Stimulated activated CD8-positive, alpha-beta memory T cell treated with anti-CD3 and anti-CD28 coated beads, Interleukin-4, amount 100 ng/mL, for 1 hour (primary cell): ENCODE measurements at regions not wholly inside any gene's neighbourhood (a gene's known extent, or its start where the extent isn't known, plus 50 kb on each side); places are given as distances from the start of the nearest gene placed in this dataset.

ENCODE experiments used
- DNase-seq, 2 donors: peaks; one replicate each; pipeline ENCODE4 v3.0.0-alpha.2; 2020; ENCODE audit warnings: low read depth in 2 of 2, low spot score in 1 of 2

- no peak for DNase-seq
Measured at GRCh38 chr19:28519952-28520861, 692.7 kb downstream of the UQCRFS1 start.

- no peak for DNase-seq
Measured at GRCh38 chr19:28519218-28519779, 693.7 kb downstream of the UQCRFS1 start.

DNA sequence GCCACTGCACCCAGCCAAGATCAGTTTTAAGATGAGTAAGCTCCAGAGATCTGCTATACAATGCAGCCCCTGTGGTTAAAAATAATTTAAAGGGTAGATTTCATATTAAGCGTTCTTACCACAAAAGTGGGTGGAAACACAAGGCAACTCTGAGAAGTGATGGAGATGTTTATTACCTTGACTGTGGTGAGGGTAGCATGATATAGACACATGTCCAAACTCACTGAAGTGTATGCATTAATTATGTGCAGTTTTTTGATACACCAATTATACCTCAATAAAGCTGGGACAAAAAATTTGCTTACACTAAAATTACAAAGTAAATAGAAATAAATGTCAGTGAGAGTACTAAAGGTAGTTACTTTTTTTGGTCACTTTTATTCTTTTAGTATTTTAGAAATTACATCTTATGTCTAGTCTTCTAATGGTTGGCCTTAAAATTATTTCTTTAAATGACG lies 696.5 kb downstream of the UQCRFS1 start:
- no peak for DNase-seq

DNA sequence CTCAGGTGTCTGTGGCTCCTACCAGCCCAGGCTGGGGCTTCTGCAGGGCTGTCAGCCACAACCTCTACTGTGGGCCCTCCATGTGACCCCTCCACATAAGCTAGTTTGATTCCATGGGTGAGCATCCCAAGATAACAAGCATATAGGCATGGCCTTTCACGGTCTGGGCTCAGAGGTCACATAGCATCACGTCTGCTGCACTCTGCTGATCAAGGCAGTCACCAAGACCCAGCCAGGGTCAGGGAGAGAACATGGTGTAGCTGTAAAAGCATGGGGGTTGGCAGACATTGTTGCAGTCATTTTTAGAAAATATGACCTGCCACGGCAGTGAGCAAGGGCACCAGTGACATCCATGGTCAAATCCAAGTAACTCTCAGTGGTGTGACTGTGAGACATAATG lies 698.8 kb downstream of the UQCRFS1 start:
- no peak for DNase-seq

DNA sequence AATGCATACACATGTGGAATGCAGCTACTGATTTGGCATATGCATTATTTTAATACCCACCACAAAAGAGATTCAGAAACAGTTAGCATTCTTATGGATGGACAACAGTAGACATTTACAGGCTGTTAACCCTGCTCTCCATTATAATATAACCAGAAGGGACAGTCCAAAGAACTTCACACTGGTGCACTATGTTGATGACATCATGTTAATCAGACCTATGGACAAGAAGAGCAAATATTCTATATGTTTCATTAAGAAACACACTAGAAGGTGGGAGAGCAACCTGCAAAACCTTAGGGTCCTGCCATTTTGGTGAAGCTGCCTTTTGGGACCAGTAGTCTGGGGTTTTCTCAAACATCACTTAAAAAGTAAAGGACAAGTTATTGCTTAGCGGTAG lies 701.3 kb downstream of the UQCRFS1 start:
- no peak for DNase-seq

DNA sequence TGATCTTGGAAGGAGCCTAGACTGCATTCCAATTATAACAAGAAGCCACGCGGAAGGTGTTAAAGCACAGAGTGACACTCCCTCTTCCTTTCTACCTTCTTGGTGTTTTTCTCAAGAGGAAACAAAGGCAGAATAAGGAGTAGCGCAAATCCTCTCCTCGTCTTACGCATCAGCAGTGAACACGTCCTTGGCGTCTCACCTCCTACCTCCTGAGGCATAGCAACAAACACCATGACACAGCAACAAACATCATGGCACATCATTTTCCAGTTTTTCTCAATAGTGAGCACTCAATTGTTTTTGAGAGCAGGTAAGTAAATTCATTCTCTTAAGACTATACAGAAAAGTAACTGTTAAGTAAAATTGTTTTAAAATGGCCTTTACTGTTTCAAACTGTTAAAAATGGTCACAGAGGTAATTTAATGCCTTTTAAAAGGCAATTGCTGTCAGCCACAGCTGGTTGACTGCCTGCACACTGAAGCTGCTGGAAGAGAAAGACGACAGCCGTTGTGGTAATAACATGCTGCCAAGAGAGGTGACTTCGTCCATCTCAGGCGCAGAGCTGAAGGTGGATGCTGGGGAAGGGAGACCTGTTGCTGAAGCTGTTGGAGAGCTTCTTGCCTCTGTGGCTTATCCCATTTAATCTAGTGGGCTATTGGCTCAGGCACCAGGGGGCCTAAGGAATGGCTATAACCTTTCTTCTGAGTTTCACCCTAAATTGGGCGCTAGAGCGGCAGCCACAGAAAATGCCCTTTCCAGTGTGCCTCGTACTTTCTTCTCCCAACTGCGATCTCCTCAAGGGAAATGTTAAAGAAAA lies 703.7 kb downstream of the UQCRFS1 start:
- DNase-seq: no peak

- DNase-seq: no peak
Measured at GRCh38 chr19:28508666-28509065, 704.3 kb downstream of the UQCRFS1 start.

DNA sequence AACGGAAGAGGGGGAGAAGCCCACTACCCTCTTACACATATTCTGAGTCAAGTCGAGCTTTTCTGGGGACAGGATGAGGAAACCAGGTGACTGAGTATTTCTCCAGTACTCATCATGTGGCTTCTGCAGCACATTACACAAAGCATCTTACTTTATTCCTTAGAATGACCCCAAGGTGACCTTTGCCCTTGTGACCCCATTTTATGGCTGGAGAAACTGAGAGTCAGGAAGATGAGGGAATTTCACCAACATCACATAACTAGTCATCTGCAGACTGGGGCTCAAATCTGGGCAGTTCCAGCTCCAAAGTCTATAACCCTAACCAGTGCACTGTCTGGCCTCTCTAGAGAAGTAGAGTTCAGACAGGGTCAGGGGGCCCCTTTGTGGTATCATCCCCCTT lies 707.0 kb downstream of the UQCRFS1 start:
- no peak for DNase-seq

GRCh38 chr19:28505134-28505533 lies 707.8 kb downstream of the UQCRFS1 start:
- DNase-seq: no peak

GRCh38 chr19:28504727-28505126 lies 708.2 kb downstream of the UQCRFS1 start:
- DNase-seq: no peak

DNA sequence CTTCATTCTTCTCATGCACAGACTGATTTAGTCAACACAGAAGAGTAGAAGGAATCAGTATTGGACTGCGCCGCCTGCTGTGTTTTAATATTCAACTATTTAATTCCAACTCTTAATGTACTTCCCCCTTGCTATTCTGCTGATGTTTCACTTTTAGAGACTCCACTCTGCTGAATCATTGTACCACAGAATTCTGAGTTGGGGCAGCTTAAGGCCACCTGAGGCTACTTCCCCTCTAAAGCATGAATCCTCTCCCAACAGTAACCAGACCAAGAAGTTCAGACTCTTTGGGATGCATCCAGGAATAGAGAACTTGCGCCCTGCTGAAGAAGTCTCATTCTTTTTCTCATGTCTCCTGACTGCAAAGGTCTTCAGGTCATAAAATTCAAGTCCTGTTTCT lies 708.8 kb downstream of the UQCRFS1 start:
- DNase-seq: no peak

DNA sequence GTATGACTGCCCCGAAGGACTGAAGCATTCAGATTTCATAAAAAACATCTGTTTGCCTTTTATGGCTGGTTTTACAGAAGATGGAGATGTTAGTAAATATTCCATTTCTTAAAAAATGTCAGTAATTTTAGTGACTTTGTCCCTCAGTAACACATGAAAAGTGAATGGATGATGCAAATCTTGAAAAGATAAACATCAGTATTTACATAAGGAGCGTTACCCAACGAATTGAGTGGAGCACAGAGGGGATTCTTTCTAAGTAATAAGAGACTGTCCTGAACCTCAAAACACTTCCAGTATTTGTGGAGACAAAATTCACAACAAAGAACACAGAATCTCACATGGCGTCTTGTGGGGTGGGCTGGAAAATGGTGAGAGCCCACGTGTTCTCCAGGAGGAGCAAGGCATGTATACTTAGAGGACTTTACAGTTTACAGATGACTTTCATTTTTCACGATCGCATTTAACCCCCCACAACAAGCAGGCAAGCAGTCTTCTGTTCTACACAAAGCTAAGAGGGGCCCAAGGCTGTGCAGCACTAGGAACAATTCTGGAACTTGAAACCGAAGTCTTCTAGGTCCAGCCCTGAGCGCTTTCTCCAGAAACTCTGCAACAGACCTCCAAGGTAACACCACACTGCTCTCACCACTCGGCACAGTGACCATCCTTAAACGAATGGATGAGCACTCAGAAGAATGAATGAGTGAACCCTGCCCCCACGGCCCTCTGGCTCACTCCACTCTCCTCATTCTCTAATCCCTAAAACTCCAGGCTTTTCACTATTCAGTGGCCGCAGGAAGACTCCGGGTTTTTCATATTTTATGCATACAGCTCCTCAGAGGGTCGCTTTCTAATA lies 709.8 kb downstream of the UQCRFS1 start:
- DNase-seq: no peak

- DNase-seq: no peak
Measured at GRCh38 chr19:28501976-28502375, 711.0 kb downstream of the UQCRFS1 start.

- DNase-seq: no peak
Measured at GRCh38 chr19:28500982-28501630, 711.8 kb downstream of the UQCRFS1 start.

DNA sequence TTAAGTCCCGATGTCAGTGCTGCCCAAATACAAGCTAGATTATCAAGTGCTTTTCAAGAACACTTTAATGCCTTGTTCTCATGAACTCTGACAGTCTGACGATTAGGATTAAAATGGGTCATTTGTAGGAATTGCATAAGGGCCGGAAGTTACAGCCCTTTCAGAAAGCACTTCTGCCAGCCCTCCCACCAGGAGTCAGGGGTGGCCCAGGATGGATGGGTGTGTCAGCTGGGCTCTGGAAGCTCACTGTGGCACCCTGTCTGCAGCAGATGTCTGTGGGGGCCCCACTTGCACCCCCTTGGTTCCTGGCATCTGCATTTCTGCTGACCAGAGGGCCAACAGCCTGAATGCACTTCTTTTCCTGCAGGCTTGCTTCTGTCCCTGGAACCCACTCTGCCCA lies 712.7 kb downstream of the UQCRFS1 start:
- DNase-seq: no peak

DNA sequence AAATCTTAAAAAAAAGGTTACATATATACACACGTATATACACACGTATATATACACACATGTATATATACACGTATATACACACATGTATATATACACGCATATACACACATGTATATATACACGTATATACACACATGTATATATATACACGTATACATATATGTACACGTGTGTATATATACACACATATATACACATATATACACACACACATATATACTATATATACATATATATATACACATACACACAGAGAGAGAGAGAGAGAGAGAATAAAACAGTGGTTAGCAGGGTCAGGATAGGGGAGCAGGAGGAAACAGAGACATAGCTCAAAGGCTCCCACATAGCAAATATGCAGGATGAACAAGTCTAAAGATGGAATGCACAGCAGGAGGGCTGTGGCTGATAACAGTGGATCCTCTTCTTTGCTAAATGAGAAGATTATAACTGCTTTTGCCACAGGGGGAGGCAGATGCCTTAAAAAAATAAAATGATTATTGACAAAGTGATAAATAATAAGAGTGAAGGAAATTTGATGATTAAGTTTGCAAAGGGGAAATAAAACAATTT lies 714.5 kb downstream of the UQCRFS1 start:
- DNase-seq: no peak

GRCh38 chr19:28497887-28498286 lies 715.1 kb downstream of the UQCRFS1 start:
- no peak for DNase-seq

GRCh38 chr19:28497137-28497536 lies 715.8 kb downstream of the UQCRFS1 start:
- no peak for DNase-seq

DNA sequence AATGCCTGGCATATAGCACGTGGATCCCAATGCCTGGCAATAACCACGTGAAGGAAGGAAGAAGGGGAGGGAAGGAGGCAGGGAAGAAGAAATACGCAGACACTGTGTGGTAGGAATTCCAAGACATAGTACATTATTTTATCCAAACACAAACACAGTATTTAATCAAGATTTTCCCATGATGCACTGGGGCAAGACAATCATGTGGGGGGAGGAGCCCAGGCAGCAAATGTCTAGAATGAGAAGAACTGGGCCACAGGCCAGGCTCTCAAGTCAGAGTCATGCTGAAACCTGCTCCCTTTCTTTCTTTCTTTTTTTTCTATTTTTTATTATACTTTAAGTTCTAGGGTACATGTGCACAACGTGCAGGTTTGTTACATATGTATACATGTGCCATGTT lies 717.9 kb downstream of the UQCRFS1 start:
- no peak for DNase-seq

DNA sequence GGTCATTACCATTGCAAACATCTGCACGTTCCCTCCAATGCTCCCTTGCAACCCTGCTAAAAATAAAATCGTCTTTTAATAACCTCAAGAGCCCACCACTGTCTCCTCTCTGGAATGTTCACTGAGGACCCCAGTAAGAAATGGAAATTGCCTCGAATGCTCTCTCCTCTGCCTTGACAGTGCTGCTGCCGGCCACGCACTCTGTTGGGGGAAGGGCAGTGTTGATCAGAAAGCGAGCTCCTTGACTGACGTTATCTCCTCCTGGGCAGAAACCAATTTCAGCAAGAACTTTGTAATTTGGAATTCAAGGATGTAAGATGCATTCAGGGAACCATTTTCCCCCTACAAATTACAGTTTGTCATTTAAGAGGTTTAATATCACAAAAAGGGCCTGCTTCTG lies 718.5 kb downstream of the UQCRFS1 start:
- DNase-seq: no peak
